ENCODE measurements at regions not wholly inside any gene's neighbourhood (a gene's known extent, or its start where the extent isn't known, plus 50 kb on each side); places are given as distances from the start of the nearest gene placed in this dataset.

- DNase-seq (ENCODE audit: low spot score), result no peak
- Histone ChIP-seq H3K9me3 (ENCODE audit: low read length) (no peaks in the 10 kb centered on the region), H3K4me3 (ENCODE audit: low read depth, low read length, poor library complexity, severe bottlenecking) (no peak overlapping the region), H3K9me2 (ENCODE audit: insufficient read depth, low read length) (no peaks in the 10 kb centered on the region), H3K4me1 (ENCODE audit: insufficient read depth, low read length, poor library complexity, severe bottlenecking) (no peaks in the 10 kb centered on the region), H4K20me1 (ENCODE audit: insufficient read depth, low read length) (no peaks in the 10 kb centered on the region), H3K79me2 (ENCODE audit: insufficient read depth, low read depth, low read length) (no peaks in the 10 kb centered on the region), H3K27ac (ENCODE audit: low read depth, low read length, poor library complexity, severe bottlenecking) (no peak overlapping the region), H3K36me3 (ENCODE audit: insufficient read depth, low read length) (no peaks in the 10 kb centered on the region), H2AFZ (ENCODE audit: low read length) (no peak overlapping the region), H3K4me2 (ENCODE audit: low read length) (no peak overlapping the region)
- POLR2A ChIA-PET, result no interaction called here
- no peak for TF ChIP-seq EZH2phosphoT487 (IDR thresholded peaks at IDR 0.05; ENCODE audit: borderline replicate concordance, low read depth, low read length)
- TF ChIP-seq CTCF (conservative IDR thresholded peaks at IDR 0.05; ENCODE audit: low read length), result no peak
- CTCF ChIA-PET (ENCODE audit: unreplicated experiment), result no interaction called here
- no TSS peak for BruUV-seq (replicated peaks)
- intact Hi-C loops (cut with micrococcal nuclease; ENCODE audit: unreplicated experiment), result no loop called here
Measured at GRCh38 chr11:107140983-107141382, 122.7 kb upstream of the GUCY1A2 start.

GRCh38 chr11:107139396-107139795, 121.1 kb upstream of the GUCY1A2 start:
- H3K79me2 ChIP-seq (ENCODE audit: insufficient read depth, low read depth, low read length), result no peaks in the 10 kb centered on the region
- no TSS peak for BruUV-seq (replicated peaks)
- H3K4me3 ChIP-seq (ENCODE audit: low read depth, low read length, poor library complexity, severe bottlenecking), result no peak overlapping the region
- no peak for DNase-seq (ENCODE audit: low spot score)
- intact Hi-C loops (cut with micrococcal nuclease; ENCODE audit: unreplicated experiment), result no loop called here
- H4K20me1 ChIP-seq (ENCODE audit: insufficient read depth, low read length), result no peaks in the 10 kb centered on the region
- ChIA-PET CTCF (ENCODE audit: unreplicated experiment) (no interaction called here), POLR2A (interaction anchor here (0.6 to 1.1 kb wide), 4 partner anchors 8 to 127 kb away, joined by 3 to 5 read pairs (median 4); no protein-coding TSS in a partner anchor)
- no peaks in the 10 kb centered on the region for H3K36me3 ChIP-seq (ENCODE audit: insufficient read depth, low read length)
- H3K27ac ChIP-seq (ENCODE audit: low read depth, low read length, poor library complexity, severe bottlenecking), result no peak overlapping the region
- TF ChIP-seq CTCF (conservative IDR thresholded peaks at IDR 0.05; ENCODE audit: low read length), result no peak
- H3K4me2 ChIP-seq (ENCODE audit: low read length), result no peak overlapping the region
- H3K9me2 ChIP-seq (ENCODE audit: insufficient read depth, low read length), result no peaks in the 10 kb centered on the region
- H2AFZ ChIP-seq (ENCODE audit: low read length), result no peak overlapping the region
- H3K4me1 ChIP-seq (ENCODE audit: insufficient read depth, low read length, poor library complexity, severe bottlenecking), result no peaks in the 10 kb centered on the region
- no peaks in the 10 kb centered on the region for H3K9me3 ChIP-seq (ENCODE audit: low read length)

GRCh38 chr11:107136892-107137291, 118.6 kb upstream of the GUCY1A2 start:
- intact Hi-C loops (cut with micrococcal nuclease; ENCODE audit: unreplicated experiment), result no loop called here
- ChIA-PET POLR2A (no interaction called here), CTCF (ENCODE audit: unreplicated experiment) (no interaction called here)
- Histone ChIP-seq H4K20me1 (ENCODE audit: insufficient read depth, low read length) (no peaks in the 10 kb centered on the region), H3K9me3 (ENCODE audit: low read length) (no peaks in the 10 kb centered on the region), H3K79me2 (ENCODE audit: insufficient read depth, low read depth, low read length) (no peaks in the 10 kb centered on the region), H3K4me1 (ENCODE audit: insufficient read depth, low read length, poor library complexity, severe bottlenecking) (no peaks in the 10 kb centered on the region), H3K4me2 (ENCODE audit: low read length) (no peak overlapping the region), H3K27ac (ENCODE audit: low read depth, low read length, poor library complexity, severe bottlenecking) (no peak overlapping the region), H3K36me3 (ENCODE audit: insufficient read depth, low read length) (no peaks in the 10 kb centered on the region), H2AFZ (ENCODE audit: low read length) (no peak overlapping the region), H3K4me3 (ENCODE audit: low read depth, low read length, poor library complexity, severe bottlenecking) (no peak overlapping the region), H3K9me2 (ENCODE audit: insufficient read depth, low read length) (no peaks in the 10 kb centered on the region)
- no peak for TF ChIP-seq EZH2phosphoT487 (IDR thresholded peaks at IDR 0.05; ENCODE audit: borderline replicate concordance, low read depth, low read length)
- no peak for TF ChIP-seq CTCF (conservative IDR thresholded peaks at IDR 0.05; ENCODE audit: low read length)
- no TSS peak for BruUV-seq (replicated peaks)
- no peak for DNase-seq (ENCODE audit: low spot score)
